GM18858 (cell line): ENCODE measurements at regions not wholly inside any gene's neighbourhood (a gene's known extent, or its start where the extent isn't known, plus 50 kb on each side); places are given as distances from the start of the nearest gene placed in this dataset.
"Not testable (repeated sequence)": the region's sequence is repeated elsewhere in the genome, so short reads cannot be mapped to it uniquely, and the experiment has no call there.

Experiments used
- ATAC-seq: cut with Tn5 transposase; IDR thresholded peaks from one replicate; pipeline ENCODE4 v1.9.1; 2021; ENCODE audit not compliant: unreplicated experiment

- no peak for ATAC-seq
Observed at GRCh38 chrX:96502507-96502906, 182.1 kb upstream of the DIAPH2 start.

DNA sequence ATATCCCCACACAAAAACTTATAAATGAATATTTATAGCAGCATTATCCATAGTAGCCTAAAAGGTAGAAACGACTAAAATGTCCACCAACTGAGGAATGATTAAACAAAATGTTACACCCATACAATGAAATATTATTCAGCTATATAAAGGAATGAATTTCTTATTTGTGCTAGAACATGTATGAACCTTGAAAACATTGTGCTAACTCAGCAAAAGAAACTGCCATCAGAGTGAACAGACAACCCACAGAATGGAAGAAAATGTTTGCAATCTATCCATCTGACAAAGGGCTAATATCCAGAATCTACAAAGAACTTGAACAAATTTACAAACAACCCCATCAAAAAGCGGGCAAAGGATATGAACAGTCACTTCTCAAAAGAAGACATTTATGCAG lies 155.3 kb upstream of the DIAPH2 start:
- ATAC-seq, result not testable (repeated sequence)

- ATAC-seq, result no peak
Observed at GRCh38 chrX:96538104-96538725, 146.4 kb upstream of the DIAPH2 start.

DNA sequence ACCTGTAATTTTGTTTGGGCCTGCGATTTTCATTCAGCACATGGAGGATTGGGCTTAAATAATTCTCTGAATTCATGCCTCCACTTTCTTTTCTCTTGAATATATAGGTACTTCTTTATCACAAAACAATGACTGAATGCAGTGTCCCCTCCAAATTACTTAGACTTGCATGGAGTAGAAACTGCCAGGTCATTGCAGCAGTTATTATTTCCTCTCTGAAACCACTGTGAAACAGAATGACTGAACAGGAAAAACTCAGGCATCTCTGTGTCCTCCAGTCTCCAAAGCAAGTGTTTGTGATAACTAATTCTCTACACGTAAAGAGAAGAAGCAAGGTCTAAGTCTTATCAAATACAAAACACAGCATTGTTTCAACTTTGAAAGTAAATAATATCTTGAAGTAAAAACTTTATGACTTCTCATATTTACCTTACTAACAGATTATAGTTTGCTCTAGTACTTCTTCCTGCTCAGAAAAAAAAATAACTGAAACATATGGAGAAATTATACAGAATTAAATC lies 144.5 kb upstream of the DIAPH2 start:
- ATAC-seq, result no peak

DNA sequence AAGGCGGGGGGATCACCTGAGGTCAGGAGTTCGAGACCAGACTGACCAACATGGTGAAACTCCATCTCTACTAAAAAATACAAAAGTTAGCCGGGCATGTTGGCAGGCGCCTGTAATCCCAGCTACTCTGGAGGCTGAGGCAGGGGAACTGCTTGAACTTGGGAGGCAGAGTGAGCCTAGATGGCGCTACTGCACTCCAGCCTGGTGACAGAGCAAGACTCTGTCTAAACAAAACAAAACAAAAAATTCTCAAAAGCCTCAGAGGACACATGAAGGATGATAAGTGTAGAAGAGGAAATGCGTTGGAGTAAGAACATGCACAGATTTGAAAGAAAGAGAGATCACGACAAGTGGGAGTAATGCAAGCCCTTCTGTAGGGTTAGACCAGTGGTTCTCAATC lies 138.4 kb upstream of the DIAPH2 start:
- ATAC-seq, result not testable (repeated sequence)

- ATAC-seq, result no peak
Observed at GRCh38 chrX:96551322-96551872, 133.2 kb upstream of the DIAPH2 start.

- no peak for ATAC-seq
Observed at GRCh38 chrX:96556886-96557285, 127.8 kb upstream of the DIAPH2 start.

- not testable (repeated sequence) for ATAC-seq
Observed at GRCh38 chrX:96561129-96561528, 123.5 kb upstream of the DIAPH2 start.

DNA sequence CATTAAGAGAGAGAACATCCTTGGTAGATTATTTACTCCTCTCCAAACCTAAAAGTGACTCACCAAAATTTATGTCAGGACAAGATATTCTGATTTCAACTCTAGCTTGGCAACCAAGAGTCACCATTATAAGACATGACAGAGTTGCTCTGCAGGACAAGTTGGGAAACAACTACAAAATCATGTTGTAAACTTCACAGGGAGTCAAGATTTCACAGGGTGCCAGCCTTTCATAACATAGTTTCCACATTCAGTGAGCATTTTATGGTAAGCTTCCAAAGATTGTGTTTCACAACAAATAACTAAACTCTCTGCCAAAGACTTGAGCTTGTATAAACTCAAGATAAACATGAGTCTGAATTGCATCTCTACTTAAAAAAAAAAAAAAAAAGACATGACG lies 121.0 kb upstream of the DIAPH2 start:
- no peak for ATAC-seq

DNA sequence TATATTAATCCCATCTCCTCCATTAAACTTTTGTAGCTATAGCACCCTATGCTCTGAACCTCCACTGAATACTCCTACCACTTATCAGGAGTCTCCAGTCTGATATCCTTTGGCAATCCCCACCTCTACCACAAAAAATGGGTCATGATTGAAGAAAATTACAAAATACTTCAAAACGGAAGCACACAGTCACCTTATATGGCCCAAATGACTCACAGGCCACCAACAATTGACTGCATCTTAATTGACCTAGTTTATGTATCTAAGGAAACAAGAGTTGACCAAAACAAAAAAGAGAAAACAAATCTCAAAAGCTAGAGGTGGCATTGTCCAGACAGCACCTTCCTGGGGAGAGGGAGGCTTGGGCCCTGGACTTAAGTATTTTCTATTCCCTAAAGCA lies 120.0 kb upstream of the DIAPH2 start:
- ATAC-seq, result no peak

DNA sequence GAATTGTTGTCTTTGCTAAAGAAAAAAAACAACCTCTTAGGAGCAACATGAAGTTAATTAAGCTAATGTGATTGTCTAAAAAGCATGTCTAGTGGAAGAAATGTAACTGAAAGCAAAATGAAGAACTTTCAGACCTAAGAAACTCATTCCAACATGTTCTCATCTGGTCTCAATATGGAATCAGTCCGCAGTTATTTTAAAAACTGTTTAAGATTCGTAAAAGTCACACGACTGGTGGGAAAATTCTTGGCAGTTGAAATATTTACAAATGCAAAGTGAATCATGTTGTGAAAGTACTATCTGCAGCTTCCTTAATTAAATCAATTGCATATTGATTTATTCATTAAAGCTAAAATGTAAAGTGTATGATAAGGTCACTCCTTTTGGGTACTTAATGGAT lies 117.8 kb upstream of the DIAPH2 start:
- ATAC-seq, result no peak

GRCh38 chrX:96568071-96568470 lies 116.6 kb upstream of the DIAPH2 start:
- ATAC-seq, result no peak

DNA sequence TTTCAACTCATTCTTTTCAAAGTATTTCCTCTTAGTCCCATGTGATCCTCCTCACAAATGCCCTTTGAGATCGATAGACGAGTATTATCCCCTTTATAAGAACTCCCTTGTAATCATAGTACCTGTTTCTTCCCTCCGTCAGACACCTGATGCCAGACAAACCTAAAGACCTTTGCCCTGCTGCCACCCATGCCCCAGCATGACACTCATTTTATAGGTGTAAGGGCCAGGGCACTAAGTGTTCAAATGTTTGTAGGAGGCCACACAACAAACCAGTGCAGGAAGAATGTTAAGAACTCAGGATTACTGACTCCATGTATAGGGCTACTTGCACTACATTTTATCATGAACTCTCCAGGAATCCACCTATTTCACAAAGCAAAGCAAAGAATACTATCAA lies 115.6 kb upstream of the DIAPH2 start:
- ATAC-seq, result no peak

- ATAC-seq, result no peak
Observed at GRCh38 chrX:96575011-96575410, 109.6 kb upstream of the DIAPH2 start.

DNA sequence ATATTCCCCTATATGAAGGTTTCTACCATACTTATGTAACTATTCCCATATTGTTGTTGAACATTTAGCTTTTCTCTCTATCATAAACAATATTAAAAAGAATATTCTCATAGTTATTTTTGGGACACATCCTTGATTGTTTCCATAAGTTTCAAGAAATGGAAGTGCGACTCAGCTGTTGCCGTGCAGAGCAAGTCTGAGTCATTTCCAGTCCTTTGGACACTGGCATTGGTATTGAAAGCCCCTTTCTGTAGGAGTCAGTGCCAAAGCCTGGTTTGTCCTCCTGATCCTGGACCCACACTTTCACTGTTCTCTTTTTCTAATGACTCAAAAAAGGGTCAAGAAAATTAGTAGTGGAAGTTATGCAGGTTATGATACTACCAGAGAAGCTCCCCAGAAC lies 108.3 kb upstream of the DIAPH2 start:
- no peak for ATAC-seq

GRCh38 chrX:96578781-96579180 lies 105.9 kb upstream of the DIAPH2 start:
- ATAC-seq, result no peak

- ATAC-seq, result no peak
Observed at GRCh38 chrX:96579252-96579651, 105.4 kb upstream of the DIAPH2 start.

GRCh38 chrX:96590403-96590802 lies 94.2 kb upstream of the DIAPH2 start:
- no peak for ATAC-seq

- no peak for ATAC-seq
Observed at GRCh38 chrX:96591421-96591820, 93.2 kb upstream of the DIAPH2 start.

DNA sequence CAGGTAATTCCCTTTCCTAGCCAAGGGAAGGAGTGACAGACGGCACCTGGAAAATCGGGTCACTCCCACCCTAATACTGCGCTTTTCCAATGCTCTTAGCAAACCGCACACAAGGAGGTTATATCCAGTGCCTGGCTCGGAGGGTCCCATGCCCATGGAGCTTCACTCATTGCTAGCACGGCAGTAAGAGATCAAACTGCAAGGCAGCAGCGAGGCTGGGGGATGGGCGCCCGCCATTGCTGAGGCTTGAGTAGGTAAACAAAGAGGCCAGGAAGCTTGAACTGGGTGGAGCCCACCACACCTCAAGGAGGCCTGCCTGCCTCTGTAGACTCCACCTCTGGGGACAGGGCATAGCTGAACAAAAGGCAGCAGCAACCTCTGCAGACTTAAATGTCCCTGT lies 86.8 kb upstream of the DIAPH2 start:
- not testable (repeated sequence) for ATAC-seq

GRCh38 chrX:96611619-96612362 lies 72.9 kb upstream of the DIAPH2 start:
- ATAC-seq, result no peak

- ATAC-seq, result no peak
Observed at GRCh38 chrX:96615448-96615847, 69.2 kb upstream of the DIAPH2 start.
